Prostate gland (tissue), 1 donor: ENCODE measurements at regions not wholly inside any gene's neighbourhood (a gene's known extent, or its start where the extent isn't known, plus 50 kb on each side); places are given as distances from the start of the nearest gene placed in this dataset.

Source experiments
- POLR2A ChIP-seq: fragments of 450-650 bp; IDR thresholded peaks from one replicate; pipeline ENCODE4 v1.6.1; 2016; ENCODE audit warnings: antibody characterized with exemption, mild to moderate bottlenecking
- POLR2AphosphoS5 ChIP-seq: sonication (generic); formaldehyde crosslinking; IDR thresholded peaks from one replicate; pipeline ENCODE4 v1.6.1; 2017; ENCODE audit warnings: antibody characterized with exemption

DNA sequence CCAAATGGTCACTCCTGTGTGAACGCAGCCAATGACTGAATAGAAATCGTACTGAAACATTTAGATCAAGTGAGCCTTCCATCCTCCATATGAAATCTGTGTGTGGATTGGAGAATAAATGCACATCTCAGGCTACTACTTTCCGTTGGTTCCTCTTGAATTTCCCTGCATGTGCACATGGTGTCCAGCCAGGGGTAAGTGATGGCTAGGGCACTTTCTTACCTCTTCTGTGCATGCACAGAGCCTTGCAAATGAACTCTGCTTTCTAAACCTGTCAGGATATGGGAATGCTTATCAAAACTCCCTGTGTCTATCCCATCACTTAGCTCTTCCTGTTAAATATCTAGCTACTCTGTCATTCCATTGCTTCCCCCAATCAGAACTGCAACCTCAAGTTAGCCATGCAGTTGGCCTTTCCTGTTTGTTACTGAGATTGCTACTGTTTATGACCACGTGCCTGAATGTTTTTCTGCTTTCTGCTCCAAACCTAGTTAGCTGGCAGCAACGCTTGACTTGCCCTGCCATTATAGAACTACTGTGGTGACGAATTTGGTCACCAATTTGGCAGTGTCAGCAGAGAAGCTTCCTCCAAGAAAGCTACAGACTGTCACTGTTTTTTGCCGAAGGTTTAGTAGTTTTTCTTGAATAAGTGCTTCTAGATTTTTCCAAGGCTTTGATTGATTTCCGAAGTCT, 661.6 kb downstream of the LRRC70 start:
- TF ChIP-seq POLR2A = no peak
- no peak for TF ChIP-seq POLR2AphosphoS5
